ENCODE measurements at regions not wholly inside any gene's neighbourhood (a gene's known extent, or its start where the extent isn't known, plus 50 kb on each side); places are given as distances from the start of the nearest gene placed in this dataset.

- DNase-seq (ENCODE audit: low spot score) = no peak
These were observed 113.0 kb downstream of the DTHD1 start for GRCh38 chr4:36394352-36394903.

- DNase-seq (ENCODE audit: low spot score) = no peak
These were observed 118.4 kb downstream of the DTHD1 start for GRCh38 chr4:36399762-36400353.

- no peak for DNase-seq (ENCODE audit: low spot score)
These were observed 120.8 kb downstream of the DTHD1 start for GRCh38 chr4:36402008-36402758.

- no peak for DNase-seq (ENCODE audit: low spot score)
These were observed 129.9 kb downstream of the DTHD1 start for GRCh38 chr4:36411338-36411737.

- no peak for DNase-seq (ENCODE audit: low spot score)
These were observed 132.8 kb downstream of the DTHD1 start for GRCh38 chr4:36414248-36414647.

GRCh38 chr4:36417146-36417545 is 135.7 kb downstream of the DTHD1 start:
- no peak for DNase-seq (ENCODE audit: low spot score)

GRCh38 chr4:36420111-36420679 is 138.8 kb downstream of the DTHD1 start:
- no peak for DNase-seq (ENCODE audit: low spot score)

- DNase-seq (ENCODE audit: low spot score) = no peak
These were observed 141.2 kb downstream of the DTHD1 start for GRCh38 chr4:36422607-36423006.

GRCh38 chr4:36426741-36427140 is 145.3 kb downstream of the DTHD1 start:
- DNase-seq (ENCODE audit: low spot score) = no peak

- DNase-seq (ENCODE audit: low spot score) = no peak
These were observed 146.3 kb downstream of the DTHD1 start for GRCh38 chr4:36427696-36428095.

- no peak for DNase-seq (ENCODE audit: low spot score)
These were observed 151.2 kb downstream of the DTHD1 start for GRCh38 chr4:36432586-36432985.

- no peak for DNase-seq (ENCODE audit: low spot score)
These were observed 158.1 kb downstream of the DTHD1 start for GRCh38 chr4:36439556-36439955.

- DNase-seq (ENCODE audit: low spot score) = no peak
These were observed 164.1 kb downstream of the DTHD1 start for GRCh38 chr4:36445480-36445879.

- no peak for DNase-seq (ENCODE audit: low spot score)
These were observed 164.9 kb downstream of the DTHD1 start for GRCh38 chr4:36446275-36446674.

- DNase-seq (ENCODE audit: low spot score) = no peak
These were observed 179.9 kb downstream of the DTHD1 start for GRCh38 chr4:36461344-36461743.

GRCh38 chr4:36467670-36468069 is 186.3 kb downstream of the DTHD1 start:
- no peak for DNase-seq (ENCODE audit: low spot score)

- no peak for DNase-seq (ENCODE audit: low spot score)
These were observed 190.5 kb downstream of the DTHD1 start for GRCh38 chr4:36471903-36472302.

GRCh38 chr4:36476135-36476534 is 194.7 kb downstream of the DTHD1 start:
- DNase-seq (ENCODE audit: low spot score) = no peak

GRCh38 chr4:36477861-36478260 is 196.4 kb downstream of the DTHD1 start:
- no peak for DNase-seq (ENCODE audit: low spot score)

GRCh38 chr4:36485885-36486284 is 204.5 kb downstream of the DTHD1 start:
- no peak for DNase-seq (ENCODE audit: low spot score)

- no peak for DNase-seq (ENCODE audit: low spot score)
These were observed 208.4 kb downstream of the DTHD1 start for GRCh38 chr4:36489798-36490197.

GRCh38 chr4:36492041-36492440 is 210.6 kb downstream of the DTHD1 start:
- DNase-seq (ENCODE audit: low spot score) = no peak

- DNase-seq (ENCODE audit: low spot score) = no peak
These were observed 211.2 kb downstream of the DTHD1 start for GRCh38 chr4:36492590-36492989.
